Uterus (tissue), 3 donors: ENCODE measurements at regions not wholly inside any gene's neighbourhood (a gene's known extent, or its start where the extent isn't known, plus 50 kb on each side); places are given as distances from the start of the nearest gene placed in this dataset.
"Not testable (repeated sequence)": the region's sequence is repeated elsewhere in the genome, so short reads cannot be mapped to it uniquely, and the experiment has no call there.

Experiments used
- DNase-seq, 2 donors: peaks; one replicate each; pipeline ENCODE4 v3.0.0-alpha.2; 2019 to 2020
- H3K27ac ChIP-seq, 2 donors: fragments of 200-600 bp; sonication (generic); 1 replicate in 1 of 2; 2 replicates in 1 of 2; pipeline ENCODE4 v1.5.1; 2016 to 2018
- H3K27me3 ChIP-seq, 2 donors: fragments of 200-600 bp; sonication (generic); one replicate each; pipeline ENCODE4 v1.5.1; 2018 to 2019; ENCODE audit warnings: control low read depth in 1 of 2
- H3K36me3 ChIP-seq, 2 donors: fragments of 200-600 bp; sonication (generic); one replicate each; pipeline ENCODE4 v1.5.1; 2019; ENCODE audit warnings: control low read depth in 1 of 2
- H3K4me1 ChIP-seq, 2 donors: fragments of 200-600 bp; sonication (generic); one replicate each; pipeline ENCODE4 v1.5.1; 2018 to 2019; ENCODE audit warnings: control low read depth in 1 of 2
- H3K4me3 ChIP-seq, 2 donors: fragments of 200-600 bp; sonication (generic); 1 replicate in 1 of 2; 2 replicates in 1 of 2; pipeline ENCODE4 v1.5.1; 2018 to 2019; ENCODE audit warnings: mild to moderate bottlenecking in 1 of 2
- H3K9me3 ChIP-seq, 2 donors: fragments of 200-600 bp; sonication (generic); one replicate each; pipeline ENCODE4 v1.5.1; 2019; ENCODE audit warnings: control low read depth in 1 of 2
- CTCF ChIP-seq, 4 experiments: fragments of 200-600 bp in 2 of 4; fragments of 450-650 bp in 2 of 4; sonication (generic) in 2 of 4; IDR thresholded peaks; one replicate each; pipeline ENCODE4 v1.5.1; 2016 to 2019; ENCODE audit warnings: antibody characterized with exemption in 4 of 4, mild to moderate bottlenecking in 2 of 4, moderate library complexity in 1 of 4
- POLR2A ChIP-seq, 2 donors: fragments of 450-650 bp; IDR thresholded peaks; one replicate each; pipeline ENCODE4 v1.6.1; 2016; ENCODE audit warnings: antibody characterized with exemption in 2 of 2, mild to moderate bottlenecking in 1 of 2, moderate library complexity in 1 of 2
- intact Hi-C: fragments of 100-400 bp; cut with DNase I; formaldehyde crosslinking; loops from one replicate; pipeline ENCODE4 v1.15.1; 2023; ENCODE audit warnings: low total_unique reads
- donor health status: DM: yes; HTN: yes; CAD: no.

- no peaks in the 10 kb centered on the region for H3K27me3 ChIP-seq
- no peaks in the 10 kb centered on the region for H3K36me3 ChIP-seq
- H3K9me3 ChIP-seq: no peaks in the 10 kb centered on the region
- no peak overlapping the region for H3K4me3 ChIP-seq
- no peak overlapping the region for H3K27ac ChIP-seq
- intact Hi-C loops: no loop called here
- no peak for DNase-seq
- TF ChIP-seq POLR2A (IDR thresholded peaks at IDR 0.05) (no peak), CTCF (IDR thresholded peaks at IDR 0.05) (no peak)
- no peaks in the 10 kb centered on the region for H3K4me1 ChIP-seq
These were observed 752.5 kb upstream of the SLITRK5 start for GRCh38 chr13:86918682-86919081.

- H3K4me1 ChIP-seq: no peaks in the 10 kb centered on the region
- intact Hi-C loops: no loop called here
- H3K27me3 ChIP-seq: no peaks in the 10 kb centered on the region
- no peak for DNase-seq
- H3K4me3 ChIP-seq: no peak overlapping the region
- H3K9me3 ChIP-seq: no peaks in the 10 kb centered on the region
- no peak overlapping the region for H3K27ac ChIP-seq
- TF ChIP-seq POLR2A (IDR thresholded peaks at IDR 0.05) (no peak), CTCF (IDR thresholded peaks at IDR 0.05) (no peak)
- no peaks in the 10 kb centered on the region for H3K36me3 ChIP-seq
These were observed 750.2 kb upstream of the SLITRK5 start for GRCh38 chr13:86920961-86921360.

- intact Hi-C loops: no loop called here
- DNase-seq: no peak
- Histone ChIP-seq H3K36me3 (no peaks in the 10 kb centered on the region), H3K9me3 (no peaks in the 10 kb centered on the region), H3K4me1 (no peaks in the 10 kb centered on the region), H3K27me3 (no peaks in the 10 kb centered on the region), H3K27ac (no peak overlapping the region), H3K4me3 (no peak overlapping the region)
- TF ChIP-seq CTCF (IDR thresholded peaks at IDR 0.05) (no peak), POLR2A (IDR thresholded peaks at IDR 0.05) (no peak)
These were observed 748.2 kb upstream of the SLITRK5 start for GRCh38 chr13:86922936-86923335.

- H3K4me1 ChIP-seq, H3K4me3 ChIP-seq, DNase-seq, intact Hi-C loops, H3K36me3 ChIP-seq, H3K27me3 ChIP-seq, H3K27ac ChIP-seq, H3K9me3 ChIP-seq: not testable (repeated sequence)
These were observed 744.3 kb upstream of the SLITRK5 start for GRCh38 chr13:86926916-86927315.

- H3K4me3 ChIP-seq: no peak overlapping the region
- H3K9me3 ChIP-seq: no peaks in the 10 kb centered on the region
- H3K36me3 ChIP-seq: no peaks in the 10 kb centered on the region
- no peak for DNase-seq
- H3K4me1 ChIP-seq: no peaks in the 10 kb centered on the region
- H3K27me3 ChIP-seq: no peaks in the 10 kb centered on the region
- H3K27ac ChIP-seq: no peak overlapping the region
- TF ChIP-seq CTCF (IDR thresholded peaks at IDR 0.05) (no peak), POLR2A (IDR thresholded peaks at IDR 0.05) (no peak)
- intact Hi-C loops: no loop called here
These were observed 738.3 kb upstream of the SLITRK5 start for GRCh38 chr13:86932776-86933334.

- no peak for TF ChIP-seq CTCF (IDR thresholded peaks at IDR 0.05)
- no peak for TF ChIP-seq POLR2A (IDR thresholded peaks at IDR 0.05)
- Histone ChIP-seq H3K9me3 (no peaks in the 10 kb centered on the region), H3K4me3 (no peak overlapping the region), H3K4me1 (no peaks in the 10 kb centered on the region), H3K36me3 (no peaks in the 10 kb centered on the region), H3K27me3 (no peaks in the 10 kb centered on the region), H3K27ac (no peak overlapping the region)
- intact Hi-C loops: no loop called here
- DNase-seq: no peak
These were observed 737.5 kb upstream of the SLITRK5 start for GRCh38 chr13:86933676-86934075.
